GM19328 (cell line): ENCODE measurements at regions not wholly inside any gene's neighbourhood (a gene's known extent, or its start where the extent isn't known, plus 50 kb on each side); places are given as distances from the start of the nearest gene placed in this dataset.
"Not testable (repeated sequence)": the region's sequence is repeated elsewhere in the genome, so short reads cannot be mapped to it uniquely, and the experiment has no call there.

Source experiments
- ATAC-seq: cut with Tn5 transposase; IDR thresholded peaks from one replicate; pipeline ENCODE4 v1.9.1; 2021; ENCODE audit warnings: mild to moderate bottlenecking, moderate library complexity; ENCODE audit not compliant: unreplicated experiment

DNA sequence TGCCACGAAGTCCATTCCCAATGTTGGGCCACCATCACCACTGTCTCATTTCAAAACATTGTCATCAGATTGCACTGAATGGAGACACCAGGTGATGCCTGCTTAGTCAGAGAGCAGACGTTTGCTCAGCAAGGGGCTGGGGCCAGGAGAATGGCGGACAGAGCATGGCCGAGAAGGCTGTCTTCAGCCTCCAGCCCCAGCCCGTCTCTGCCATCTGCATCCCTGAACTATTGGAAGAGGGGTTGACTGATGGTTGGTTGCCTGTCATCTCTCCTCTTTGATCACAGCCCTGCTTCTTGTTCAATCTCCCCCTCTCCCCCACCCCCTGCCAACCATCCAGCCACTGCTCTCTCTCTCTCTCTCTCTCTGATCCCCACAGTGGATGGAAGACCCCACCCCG, 140.9 kb downstream of the SHOX start:
- ATAC-seq: no peak

DNA sequence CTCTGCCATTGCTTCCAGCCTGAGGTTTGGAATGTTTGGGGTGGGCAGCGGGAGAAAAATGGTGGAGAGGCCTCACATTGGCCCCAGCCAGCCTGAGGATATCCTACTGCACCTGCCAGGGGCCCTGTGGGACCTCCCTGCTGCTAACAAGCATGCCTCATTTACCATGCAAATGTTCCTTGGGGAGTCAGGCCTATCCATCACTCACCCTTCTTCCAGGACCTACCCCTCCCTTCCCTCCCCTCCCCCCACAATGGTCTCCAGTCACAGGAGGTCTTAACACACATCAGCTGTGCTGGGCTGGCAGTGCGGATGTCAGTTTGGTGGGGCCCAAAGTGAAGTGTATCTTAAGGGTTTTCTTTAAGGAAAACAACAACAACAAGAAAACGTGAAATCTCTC, 139.2 kb downstream of the SHOX start:
- no peak for ATAC-seq

DNA sequence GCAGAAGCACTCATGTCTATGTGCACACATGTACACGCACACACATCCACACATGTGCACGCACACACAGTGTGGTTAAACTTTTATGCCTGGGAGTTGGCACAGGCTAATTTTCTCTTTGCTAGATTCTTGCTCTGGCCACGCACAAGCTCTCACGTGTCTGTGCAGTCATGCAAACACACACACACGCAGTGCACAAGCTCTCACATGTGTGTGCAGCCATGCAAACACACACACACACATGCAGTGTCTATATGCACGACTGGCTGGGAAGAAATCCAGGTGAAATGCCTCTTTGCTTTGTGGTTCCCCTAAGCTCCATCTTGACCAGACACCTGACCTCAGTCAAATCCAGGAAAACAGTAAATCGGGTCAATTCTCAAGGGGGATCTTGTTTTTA, 138.0 kb downstream of the SHOX start:
- ATAC-seq: no peak

DNA sequence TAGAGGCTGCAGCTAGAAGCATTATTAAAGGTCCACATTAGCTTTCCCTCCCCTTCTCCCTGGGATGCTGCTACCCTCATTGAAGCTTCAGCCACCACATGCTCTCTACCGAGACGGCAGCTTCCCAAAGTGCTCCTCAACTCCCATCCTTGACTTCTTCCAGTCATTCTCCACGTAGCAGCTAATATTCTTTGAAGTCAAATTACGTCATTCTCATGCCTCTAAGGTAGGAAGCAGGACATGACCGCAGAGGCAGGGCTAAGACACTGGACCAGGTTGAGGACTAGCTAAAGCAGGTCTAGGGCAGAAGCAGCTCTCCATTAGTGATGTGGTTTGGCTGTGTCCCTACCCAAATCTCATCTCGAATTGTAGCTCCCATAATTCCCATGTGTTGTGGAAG, 128.3 kb downstream of the SHOX start:
- ATAC-seq: no peak

DNA sequence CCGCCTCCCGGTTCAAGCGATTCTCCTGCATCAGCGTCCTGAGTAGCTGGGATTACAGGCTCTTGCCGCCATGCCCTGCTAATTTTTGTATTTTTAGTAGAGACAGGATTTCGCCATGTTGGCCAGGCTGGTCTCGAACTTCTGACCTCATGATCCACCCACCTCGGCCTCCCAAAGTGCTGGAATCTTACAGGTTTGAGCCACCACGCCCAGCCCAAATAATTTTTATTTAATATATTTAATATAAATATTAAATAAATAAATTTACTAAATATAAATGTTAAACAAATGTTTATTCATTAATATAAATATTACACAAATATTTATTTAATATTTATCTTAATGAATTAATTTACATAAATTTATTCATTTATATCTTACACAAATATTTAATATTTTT, 120.2 kb downstream of the SHOX start:
- no peak for ATAC-seq

DNA sequence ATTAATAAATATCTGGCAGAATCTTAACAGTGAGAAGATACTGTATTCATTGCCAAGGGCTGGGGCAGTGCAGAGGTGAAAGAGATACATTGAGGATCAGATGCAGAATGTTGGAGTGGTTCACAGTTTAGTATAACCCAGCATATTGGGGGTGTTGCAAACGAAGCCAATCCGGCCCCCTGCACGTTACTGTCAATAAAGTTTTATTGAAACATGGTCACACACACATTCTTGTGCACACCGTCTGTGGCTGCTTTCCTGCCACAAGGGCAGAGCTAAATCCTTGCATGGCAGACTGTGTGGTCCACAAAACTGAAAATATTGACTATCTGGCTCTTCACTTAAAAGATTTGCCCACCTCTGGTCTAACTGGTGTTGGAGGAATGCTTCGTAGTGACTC, 119.7 kb downstream of the SHOX start:
- ATAC-seq: no peak

DNA sequence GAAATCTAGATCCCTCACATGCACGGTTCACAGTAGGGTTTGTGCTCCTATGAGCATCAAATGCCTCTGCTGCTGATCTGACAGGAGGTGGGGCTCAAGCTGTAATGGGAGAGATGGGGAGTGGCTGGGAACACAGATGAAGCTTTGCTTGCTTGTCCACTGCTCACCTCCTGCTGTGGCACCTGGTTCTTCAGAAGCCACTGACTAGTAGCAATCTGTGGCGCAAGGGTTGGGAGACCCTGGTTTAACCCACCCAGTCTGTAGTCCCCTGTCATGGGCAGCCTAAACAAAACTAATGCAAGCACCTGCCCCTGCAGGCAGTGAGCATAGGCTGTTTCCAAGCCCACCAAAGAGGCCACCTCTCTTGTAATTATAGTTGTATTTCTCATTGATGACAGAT, 116.6 kb downstream of the SHOX start:
- ATAC-seq: no peak

DNA sequence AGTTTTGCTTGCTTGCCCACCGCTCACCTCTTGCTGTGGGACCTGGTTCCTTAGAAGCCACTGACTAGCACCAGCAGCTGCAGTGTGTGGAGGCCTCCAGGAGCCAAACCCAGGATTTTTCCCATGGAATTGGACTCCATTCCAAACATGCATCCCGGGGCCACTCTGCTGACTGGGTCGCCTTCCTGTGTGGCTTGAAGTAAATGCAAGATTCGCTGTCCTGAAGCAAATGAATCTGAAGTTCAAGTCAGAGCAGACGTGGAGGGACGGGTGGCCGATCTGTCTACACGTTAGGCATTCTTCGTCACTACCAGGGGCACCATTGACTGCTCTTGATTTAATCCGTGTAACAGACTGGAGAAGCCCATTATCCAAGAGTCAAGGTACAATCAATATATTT, 109.0 kb downstream of the SHOX start:
- ATAC-seq: no peak

DNA sequence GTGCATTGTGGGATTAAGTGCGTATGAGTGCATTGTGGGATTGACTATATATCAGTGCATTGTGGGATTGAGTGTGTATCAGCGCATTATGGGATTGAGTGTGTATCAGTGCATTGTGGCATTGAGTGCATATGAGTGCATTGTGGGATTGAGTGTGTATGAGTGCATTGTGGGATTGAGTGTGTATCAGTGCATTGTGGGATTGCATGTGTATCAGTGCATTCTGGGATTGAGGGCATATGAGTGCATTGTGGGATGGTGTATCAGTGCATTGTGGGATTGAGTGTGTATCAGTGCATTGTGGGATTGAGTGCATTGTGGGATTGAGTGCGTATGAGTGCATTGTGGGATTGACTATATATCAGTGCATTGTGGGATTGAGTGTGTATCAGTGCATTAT, 106.4 kb downstream of the SHOX start:
- ATAC-seq: not testable (repeated sequence)

DNA sequence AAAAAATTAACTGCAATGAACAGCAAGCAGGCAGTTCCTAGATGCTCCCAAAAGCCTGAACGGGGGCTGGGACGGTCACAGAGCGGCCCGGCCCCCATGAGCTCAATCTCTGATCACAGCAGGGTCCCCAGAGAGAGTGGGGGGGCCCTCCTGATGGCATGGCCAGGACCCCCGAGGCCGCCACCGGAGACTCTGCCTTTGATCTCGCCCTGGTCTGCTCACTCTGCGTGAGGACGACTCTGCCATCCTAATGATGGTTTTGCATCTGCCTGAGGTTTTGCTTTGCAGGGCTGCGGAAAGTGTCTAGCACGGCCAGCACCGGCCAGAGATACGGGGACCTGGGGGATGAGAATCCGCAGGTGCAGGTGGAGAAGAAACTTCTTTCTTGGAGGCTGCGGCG, 103.8 kb downstream of the SHOX start:
- ATAC-seq: no peak

DNA sequence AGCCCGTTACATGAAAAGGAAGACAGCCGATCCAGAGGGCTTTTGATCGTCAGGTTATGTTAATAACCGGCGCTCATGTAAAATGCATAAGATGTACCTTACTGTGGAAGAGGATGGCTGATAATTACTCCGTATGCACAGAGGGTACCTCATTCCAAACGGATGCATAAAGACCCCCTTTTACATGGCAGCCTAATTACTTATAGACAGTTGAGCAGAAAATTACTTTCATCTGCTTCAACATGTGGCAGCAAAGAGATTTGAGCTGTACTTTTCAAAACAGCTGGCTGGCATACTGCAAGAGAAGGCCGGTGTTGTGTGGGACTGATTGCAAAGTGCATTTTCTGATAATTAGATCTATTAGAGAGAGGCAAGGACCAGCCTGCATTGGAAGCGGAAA, 103.4 kb downstream of the SHOX start:
- no peak for ATAC-seq

DNA sequence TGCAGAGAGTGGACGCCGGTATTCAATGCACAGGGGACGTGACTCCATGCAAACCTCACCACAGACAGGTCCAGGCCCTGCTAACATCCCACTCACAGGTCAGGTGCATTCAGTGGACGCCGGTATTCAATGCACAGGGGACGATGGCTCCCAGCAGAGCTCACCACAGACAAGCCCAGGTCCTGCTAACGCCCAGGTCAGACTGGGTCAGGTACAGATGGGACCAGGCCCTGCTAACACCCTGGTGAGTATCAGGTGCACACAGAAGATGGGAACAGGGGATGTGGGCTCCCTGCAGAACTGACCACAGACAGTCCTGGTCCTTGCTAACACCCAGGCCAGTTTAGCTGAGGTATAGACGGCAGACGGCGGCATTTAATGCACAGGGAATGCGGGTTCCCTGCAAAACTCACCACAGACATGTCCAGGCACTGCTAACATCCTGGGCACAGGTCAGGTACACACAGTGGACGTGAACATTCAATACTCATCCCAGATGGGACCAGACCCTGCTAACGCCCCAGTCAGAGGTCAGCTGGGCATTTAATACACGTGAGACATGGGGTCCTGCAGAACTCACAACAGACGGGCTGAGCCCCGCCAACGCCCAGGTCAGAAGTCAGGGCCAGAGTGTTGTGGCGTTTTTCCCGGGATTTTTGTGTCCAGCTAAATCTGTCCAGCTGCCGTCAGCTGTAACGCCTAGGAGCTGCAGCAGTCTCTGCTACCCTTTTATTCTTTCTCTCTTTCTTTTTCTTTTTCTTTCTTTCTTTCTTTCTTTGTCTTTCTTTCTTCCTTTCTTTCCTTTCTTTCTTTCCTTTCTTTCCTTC, 99.2 kb downstream of the SHOX start:
- ATAC-seq: no peak

DNA sequence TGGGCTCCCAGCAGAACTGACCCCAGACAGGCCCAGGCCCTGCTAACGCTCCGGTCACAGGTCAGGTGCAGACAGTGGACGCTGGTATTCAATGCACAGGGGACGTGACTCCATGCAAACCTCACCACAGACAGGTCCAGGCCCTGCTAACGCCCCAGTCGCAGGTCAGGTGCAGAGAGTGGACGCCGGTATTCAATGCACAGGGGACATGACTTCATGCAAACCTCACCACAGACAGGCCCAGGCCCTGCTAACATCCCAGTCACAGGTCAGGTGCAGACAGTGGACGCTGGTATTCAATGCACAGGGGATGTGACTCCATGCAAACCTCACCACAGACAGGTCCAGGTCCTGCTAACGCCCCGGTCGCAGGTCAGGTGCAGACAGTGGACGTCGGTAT, 98.5 kb downstream of the SHOX start:
- not testable (repeated sequence) for ATAC-seq

DNA sequence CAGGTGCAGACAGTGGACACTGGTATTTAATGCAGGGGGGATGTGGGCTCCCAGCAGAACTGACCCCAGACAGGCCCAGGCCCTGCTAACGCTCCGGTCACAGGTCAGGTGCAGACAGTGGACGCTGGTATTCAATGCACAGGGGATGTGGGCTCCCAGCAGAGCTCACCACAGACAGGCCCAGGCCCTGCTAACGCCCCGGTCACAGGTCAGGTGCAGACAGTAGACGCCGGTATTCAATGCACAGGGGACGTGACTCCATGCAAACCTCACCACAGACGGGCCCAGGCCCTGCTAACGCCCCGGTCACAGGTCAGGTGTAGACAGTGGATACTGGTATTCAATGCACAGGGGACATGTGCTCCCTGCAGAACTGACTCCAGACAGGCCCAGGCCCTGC, 98.0 kb downstream of the SHOX start:
- ATAC-seq: not testable (repeated sequence)

DNA sequence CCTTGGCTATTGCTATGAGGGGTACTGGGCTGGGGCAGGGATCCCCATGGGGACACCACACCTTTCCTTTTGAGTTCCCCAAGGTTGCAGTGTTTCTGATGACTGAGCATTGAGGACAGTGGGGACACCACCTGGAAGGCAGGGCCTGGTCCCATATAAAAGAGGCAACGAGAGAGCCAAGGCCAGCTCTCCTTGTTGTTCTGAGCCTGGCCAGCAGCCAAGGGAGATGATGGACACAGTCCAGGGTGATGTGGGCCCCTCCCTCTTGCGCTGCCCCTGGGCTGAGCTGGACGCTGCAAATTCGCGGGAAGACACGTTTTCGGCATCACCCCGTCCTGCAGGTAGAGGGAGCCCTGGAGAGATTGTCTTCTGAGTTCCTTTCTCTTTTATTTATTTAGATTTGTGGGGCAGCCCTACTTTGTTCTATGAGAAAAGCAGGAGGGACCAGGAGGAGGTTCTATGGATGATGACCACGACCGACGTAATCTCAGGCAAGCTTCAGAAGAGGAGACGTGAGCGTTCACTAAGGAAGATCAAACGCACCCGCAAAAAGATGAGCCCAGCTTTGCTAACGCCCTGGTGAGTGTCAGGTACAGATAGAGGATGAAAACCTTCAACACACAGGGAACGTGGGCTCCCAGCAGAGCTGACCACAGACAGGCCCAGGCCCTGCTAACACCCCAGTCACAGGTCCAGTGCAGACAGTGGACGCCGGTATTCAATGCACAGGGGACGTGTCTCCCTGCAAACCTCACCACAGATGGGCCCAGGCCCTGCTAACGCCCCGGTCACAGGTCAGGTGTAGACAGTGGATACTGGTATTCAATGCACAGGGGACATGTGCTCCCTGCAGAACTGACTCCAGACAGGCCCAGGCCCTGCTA, 97.4 kb downstream of the SHOX start:
- ATAC-seq: no peak

DNA sequence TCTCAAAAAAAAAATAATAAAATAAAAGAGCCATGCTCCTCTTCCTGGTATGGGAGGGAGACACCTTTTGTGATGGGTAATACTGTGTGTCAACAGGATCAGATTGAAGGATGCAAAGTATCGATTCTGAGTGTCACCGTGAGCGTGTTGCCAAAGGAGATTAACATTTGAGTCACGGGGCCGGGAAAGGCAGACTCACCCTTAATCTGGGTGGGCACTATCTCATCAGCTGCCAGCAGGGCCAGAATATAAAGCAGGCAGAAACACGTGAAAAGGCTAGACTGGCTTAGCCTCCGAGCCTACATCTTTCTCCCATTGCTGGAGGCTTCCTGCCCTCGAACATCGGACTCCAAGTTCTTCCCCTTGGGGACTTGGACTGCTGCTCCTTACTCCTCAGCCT, 95.4 kb downstream of the SHOX start:
- no peak for ATAC-seq

DNA sequence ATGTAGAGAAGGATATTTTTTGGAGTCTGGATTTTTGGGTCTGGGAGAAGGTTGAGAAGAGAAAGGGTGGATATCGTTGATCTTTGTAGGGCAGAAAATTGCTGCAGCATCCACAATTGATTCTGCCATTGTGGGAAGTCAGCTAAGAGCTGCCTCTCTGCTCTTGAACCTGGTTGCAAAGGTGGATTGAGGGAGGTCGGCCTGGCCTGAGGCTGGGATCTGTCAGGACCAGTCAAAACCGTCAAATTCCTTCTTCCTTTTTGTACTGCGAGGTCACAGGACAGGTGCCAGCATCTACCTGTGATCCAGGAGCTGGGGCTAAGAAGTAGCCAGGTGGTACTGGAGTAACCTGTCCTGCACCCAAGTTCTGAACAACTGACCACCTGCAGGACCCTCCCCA, 93.7 kb downstream of the SHOX start:
- no peak for ATAC-seq

DNA sequence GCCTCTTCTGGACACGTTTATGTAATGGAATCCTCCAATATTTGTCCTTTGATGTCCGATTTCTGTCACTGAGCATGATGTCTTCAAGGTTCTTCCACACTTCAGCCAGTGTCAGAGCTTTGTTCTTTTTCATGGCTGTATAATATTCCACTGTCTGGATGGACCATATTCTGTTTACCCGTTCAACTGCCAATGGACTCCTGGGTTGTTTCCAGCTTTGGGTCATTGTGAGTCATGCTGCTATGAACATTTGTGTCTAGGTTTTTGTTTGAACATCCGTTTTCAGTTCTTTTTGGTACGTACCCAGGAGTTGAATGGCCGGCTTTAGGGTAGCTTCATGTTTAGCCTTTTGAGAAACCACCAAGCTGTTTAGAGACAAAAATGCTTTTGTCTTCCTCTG, 93.2 kb downstream of the SHOX start:
- ATAC-seq: no peak

DNA sequence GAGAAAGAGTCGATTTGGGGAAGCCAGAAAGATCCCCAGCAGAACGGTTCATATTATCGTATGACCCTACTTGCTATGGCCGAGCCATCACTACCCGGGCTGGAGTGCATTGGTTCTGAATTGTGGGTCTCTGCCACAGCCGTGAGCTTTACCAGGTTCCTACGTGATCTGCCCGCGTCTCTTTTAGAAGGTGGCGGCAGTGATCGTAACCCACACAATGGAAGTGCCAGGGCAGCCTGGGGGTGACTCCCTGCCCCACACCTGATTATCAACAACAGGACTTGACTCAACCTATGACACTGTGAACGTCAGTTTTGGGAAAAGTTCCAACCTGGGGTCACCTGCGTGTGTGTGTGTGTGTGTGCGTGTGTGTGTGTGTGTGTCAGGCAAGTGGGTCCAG, 90.8 kb downstream of the SHOX start:
- no peak for ATAC-seq

DNA sequence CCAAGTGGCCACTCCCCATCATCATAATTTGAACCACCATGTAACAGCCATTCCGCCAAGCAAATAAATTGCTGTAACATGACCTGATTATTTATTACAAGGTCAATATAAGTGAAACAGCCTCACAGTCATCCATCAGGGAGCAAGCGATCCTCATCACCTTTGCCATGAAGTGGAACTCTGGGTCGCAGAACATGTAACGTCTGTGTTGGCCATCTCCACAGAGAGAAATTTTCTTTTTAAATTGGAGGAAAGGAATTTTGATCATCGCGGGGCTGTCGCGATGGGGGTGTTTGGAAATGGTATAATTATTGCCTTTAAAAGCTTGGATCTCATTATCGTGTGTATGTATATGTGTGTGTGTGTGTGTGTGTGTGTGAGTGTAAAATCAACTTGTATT, 90.2 kb downstream of the SHOX start:
- ATAC-seq: no peak

DNA sequence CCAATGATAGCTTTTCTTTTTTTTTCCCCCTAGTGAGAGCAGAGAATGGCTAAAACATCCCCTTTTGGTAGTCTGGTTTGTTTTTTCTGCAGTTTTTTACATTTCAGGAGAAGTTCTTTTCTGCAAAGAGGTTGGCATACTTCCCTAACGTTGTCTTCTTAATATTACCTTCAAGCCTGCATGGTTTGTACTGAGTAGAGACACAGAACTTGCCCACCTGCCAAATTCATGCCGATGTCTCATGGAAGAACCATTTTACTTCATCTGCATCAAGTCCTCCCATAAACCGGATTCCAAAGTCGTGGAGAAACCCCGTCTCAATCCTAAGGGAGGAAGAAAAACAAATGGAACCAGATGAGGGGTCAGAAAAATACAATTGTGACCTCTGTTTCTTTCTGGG, 89.7 kb downstream of the SHOX start:
- ATAC-seq: no peak

DNA sequence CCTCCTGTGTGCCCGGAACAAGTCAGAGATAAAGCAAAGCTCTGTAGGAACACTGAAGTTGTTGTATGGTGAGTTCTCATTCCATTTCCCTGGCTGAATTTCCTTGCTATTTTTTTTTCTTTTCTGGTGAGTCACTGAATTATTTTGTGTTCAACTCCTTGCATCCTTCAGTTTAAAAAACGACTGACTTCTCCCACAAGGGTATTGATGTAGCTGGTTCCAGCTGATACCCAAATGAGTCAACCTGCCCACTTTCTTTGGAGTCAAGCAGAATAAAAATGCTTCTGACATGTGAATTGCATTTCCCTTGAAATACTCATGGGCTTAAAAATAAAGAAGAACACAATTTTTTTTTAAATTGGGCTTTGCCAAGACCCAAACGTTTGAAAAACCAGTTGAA, 85.5 kb downstream of the SHOX start:
- no peak for ATAC-seq
